Posterior cingulate gyrus (tissue), 11 donors: ENCODE measurements at regions not wholly inside any gene's neighbourhood (a gene's known extent, or its start where the extent isn't known, plus 50 kb on each side); places are given as distances from the start of the nearest gene placed in this dataset.

Experiments
- DNase-seq, 10 donors: peaks; one replicate each; pipeline versions ENCODE4 v3.0.0 to v3.0.0-alpha.2; 2020 to 2021; ENCODE audit warnings: mixed read lengths in 3 of 10
- intact Hi-C: fragments of 100-400 bp; cut with DNase I; formaldehyde crosslinking; loops from one replicate; pipeline ENCODE4 v1.15.1; 2023

DNA sequence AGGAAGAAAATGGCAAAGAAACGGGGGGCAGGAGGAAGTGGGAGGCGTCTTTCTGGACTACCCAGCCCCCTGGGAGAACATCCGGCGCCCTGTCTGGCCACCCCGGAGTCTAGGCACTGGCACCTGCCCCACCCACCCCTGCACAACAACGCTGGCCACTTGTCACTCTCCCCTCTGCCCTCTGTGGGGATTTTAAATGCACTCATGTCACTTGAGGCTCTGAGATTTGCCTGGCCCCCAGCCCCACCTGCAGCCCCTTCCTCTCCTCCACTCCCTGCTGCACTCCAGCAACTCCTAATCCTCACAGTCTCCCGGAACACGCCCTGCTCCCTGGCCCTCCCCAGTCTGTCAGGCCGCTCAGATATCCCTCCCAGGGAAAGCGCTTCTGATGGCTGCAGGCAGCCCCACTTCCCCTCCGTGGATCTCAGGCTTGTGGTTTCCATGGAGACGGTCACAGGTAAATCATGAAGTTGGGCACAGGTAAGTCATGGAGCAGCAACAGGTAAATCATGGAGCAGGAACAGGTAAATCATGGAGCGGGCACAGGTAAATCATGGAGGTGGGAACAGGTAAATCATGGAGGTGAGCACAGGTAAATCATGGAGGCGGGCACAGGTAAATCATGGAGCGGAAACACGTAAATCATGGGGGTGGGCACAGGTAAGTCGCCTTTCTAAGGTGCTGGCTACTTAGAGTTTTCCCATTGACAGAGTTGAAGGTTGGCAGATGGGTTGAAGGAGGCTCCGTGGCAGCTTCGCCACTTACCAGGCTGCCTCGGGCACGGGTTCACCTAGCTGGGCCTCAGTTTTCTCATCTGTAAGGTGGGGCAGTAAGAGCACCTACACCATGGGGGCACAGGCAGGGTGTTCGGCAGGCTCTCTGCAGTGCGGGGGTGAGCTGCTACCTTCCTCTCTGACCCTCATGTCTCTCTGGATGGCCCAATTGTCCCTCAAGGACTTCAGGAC, 79.0 kb upstream of the SHISAL1 start:
- peak in 5 of 10 donors; percentile 4 to 61 (median 43) for DNase-seq
- intact Hi-C loops = no loop called here

DNA sequence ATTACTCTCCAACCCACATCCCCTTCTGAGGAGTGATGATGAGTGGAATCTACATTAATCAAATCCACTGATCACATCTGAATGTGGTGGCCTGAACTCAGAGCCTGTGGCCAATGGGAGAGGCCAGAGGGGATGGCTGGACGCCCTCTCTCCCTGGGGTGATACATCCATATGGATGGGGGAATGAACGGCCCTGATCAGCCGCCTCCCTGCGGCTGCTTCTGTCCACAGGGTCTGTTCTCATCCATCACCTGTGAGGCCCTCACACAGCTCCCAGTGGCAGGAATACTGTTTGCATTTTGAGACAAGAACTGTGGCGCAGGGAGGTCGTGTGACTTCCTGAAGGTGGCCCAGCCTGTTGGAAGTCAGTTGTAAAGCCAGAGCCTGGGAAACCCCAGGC, 78.3 kb upstream of the SHISAL1 start:
- peak in 4 of 10 donors; percentile 3 to 61 (median 31) for DNase-seq

DNA sequence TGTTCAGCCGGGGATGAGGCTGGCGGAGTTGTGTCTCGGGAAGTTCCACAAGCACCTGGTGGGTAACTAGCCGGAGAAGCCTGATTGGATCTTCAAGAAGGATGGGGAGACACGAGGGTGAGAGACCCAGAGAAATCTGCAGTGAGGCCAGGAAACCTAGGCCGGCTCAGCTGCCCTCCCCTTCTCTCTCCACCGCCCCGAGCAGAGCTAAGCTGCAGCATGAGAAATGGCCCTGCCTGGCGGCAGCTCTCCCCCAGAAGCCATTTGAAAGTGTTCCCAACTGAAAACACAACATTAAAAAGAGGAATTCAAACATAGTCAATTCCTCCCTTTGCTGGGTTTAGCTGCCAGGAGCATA, 77.8 kb upstream of the SHISAL1 start:
- DNase-seq = peak in 4 of 10 donors; percentile 6 to 76 (median 31)
- intact Hi-C loops = no loop called here

More for the DNA sequence above, 78.3 kb upstream of the SHISAL1 start:
- intact Hi-C loops = no loop called here

DNA sequence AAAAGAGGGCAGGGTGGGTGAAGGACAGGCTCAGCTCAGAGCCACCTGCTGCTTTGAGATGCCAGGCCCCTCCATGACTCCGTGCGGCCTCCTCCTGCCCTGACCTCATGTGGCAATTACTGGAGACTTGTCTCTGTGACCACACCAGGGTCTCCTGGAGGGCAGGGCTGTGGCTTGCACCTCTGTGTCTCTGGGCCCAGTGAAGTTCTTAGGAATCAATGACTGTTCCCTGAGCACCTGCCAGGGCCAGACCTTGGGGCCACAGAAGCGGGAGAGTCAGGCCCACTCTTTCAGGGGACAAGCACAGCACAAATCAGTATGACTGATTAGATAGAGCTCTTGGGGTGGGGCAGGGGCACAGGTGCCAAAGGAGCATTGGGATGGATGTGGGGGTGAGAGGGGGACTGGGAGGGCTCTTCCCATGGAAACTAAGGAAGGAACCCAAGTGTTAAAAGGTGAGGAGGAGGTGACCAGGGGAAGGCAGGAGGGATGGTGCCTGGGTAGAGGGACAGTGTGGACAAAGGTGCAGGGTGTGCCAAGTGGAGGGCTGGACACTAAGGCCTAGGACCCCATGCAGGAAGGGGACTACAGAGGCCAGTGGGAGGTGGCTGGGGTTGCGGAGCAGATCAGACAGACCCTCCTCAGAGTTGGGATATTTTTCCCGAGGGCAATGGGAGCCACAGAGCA, 77.3 kb upstream of the SHISAL1 start:
- peak in 4 of 10 donors; percentile 15 to 66 (median 46) for DNase-seq
- intact Hi-C loops = no loop called here

DNA sequence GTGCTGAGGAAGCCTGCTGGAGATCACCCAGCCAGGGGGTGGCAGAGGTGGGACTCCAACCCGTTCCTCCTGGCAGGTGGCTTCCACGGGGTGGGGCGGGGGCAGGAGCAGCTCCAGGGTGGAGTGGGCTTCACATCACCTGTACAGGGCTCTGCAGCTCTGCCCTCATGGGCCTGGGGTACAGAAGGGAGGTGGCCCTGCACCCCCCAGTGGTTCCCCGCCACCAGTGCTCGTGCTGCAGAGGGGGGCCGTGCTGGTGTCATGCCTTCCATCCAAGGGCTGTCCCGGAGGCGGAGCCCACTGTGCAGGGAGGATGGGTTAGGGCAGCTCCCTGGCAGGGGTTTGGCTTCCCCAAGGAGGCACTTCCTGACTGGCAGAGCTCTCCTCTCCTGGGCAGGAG, 76.4 kb upstream of the SHISAL1 start:
- peak in 4 of 10 donors; percentile 10 to 80 (median 56) for DNase-seq
- intact Hi-C loops = no loop called here

DNA sequence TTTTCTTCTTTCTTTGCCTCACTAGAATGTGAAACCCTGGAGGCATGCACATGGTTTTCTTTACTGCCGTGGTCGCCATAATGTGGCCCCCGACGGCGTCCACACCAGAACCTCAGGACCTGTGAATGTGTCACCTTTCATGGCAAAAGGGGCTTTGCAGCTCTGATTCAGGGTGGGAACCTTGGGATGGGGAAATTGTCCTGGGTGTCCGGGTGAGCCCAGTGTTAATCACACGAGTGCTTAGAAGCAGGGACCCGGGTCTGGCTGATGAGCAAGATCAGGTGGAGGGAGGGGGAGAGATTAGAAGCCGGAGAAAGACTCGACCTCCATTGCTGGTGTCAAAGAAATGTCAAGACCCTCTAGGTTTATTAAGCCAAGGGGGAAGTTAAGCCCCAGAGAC, 74.7 kb upstream of the SHISAL1 start:
- intact Hi-C loops = no loop called here
- peak in 2 of 10 donors; percentile 25 to 66 for DNase-seq

DNA sequence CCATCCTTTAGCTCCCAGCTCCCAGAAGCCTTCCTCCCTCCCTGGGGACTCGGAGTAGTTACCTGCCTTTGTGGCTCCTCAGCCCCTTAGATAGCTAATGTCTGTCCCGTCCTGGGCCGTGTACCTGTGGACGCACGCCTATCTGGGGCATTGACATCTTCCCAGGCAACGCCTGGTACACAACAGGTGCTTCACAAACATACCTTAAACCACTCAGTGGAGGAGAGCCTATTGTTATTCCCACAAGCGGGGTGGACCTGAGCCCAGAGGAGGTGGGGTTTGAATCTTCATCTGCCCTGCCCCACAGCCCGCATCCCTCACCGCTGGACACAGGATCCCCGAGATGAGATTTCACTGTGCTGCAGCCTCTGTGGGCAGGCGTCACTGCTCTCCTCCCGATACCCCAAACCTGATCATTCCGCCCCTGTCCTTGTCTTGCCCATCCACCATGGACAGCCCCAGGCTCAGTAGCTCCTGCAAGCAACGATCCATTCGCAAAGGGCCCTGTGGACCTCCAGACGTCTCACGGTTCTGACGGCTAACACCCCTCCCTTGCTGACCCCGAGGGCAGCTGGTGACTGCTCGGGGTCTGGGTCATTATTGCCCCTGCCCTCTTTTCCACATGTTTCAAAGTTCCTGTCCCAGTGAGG, 73.8 kb upstream of the SHISAL1 start:
- intact Hi-C loops = no loop called here
- peak in 3 of 10 donors; percentile 11 to 61 (median 40) for DNase-seq

DNA sequence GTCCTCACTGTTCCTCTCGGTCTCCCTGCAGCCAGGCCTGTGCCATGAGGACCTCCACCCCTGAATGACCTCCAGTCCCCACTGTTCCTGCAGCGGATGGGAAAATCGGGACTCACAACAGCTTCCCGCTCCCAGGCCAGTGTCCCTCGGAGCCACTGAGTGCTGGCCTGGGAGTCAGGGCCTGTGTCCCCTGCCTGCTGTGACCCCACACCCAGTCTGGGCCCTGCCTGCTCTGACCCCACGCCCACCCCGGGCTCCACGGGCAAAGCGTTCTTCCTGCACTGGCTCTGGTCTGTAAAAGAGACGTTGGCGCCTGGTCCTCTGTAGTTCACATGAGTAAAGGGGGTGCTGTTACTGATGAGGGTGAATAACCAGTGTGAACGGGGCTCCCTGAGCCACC, 73.0 kb upstream of the SHISAL1 start:
- intact Hi-C loops = no loop called here
- peak in 3 of 10 donors; percentile 50 to 84 (median 57) for DNase-seq

DNA sequence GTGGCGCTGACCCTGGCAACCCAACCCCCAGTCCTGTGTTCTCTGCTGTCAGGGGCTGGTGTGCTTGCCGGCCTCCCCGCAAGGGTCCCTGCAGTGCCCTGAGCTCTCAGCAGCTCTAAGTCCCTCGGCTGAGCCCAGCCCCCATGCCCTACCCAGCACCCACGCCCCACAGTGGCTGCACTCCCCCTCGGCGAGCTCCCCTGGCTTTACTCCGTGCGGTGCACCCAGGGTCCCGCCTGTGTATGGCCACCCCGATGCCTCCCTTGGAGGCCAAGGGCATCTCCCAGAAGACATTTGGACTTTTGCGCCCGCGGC, 72.5 kb upstream of the SHISAL1 start:
- intact Hi-C loops = no loop called here
- DNase-seq = peak in 2 of 10 donors; percentile 50 to 85

DNA sequence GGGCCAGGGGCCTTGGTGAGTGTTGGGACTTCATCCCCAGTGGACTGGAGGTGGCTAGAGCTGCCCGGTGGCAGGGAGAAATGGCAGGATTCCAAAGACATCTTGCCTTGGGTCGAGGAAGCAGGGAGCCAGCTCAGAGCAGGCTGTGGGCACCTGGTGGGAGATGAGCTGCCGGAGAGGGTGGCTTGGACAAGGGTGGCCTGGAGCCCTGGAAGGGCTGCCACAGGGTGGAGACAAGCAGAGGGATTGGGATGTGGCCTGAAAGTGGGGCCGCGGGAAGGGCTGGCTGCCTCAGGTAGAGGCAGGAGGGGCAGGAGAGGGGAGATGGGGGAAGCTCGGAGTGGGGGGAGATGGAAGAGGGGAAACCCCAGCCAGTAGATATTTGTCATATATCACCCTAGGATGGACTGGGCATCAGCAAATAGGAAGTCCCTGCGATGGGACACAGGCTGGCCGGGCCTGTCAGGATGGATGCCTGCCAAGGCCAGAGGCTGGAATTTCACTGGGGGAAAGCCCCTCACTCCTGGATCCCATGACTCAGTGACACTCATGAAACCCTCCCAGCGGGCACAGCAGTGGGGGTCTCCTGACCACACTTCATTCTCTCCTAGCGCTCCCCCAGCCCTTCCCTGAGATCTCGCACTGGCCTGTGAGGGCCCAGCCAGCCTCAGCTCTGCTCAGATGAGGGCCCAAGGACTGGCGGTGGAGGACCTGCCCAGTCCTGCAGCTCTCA, 72.0 kb upstream of the SHISAL1 start:
- intact Hi-C loops = no loop called here
- peak in 2 of 10 donors; percentile 55 to 75 for DNase-seq

DNA sequence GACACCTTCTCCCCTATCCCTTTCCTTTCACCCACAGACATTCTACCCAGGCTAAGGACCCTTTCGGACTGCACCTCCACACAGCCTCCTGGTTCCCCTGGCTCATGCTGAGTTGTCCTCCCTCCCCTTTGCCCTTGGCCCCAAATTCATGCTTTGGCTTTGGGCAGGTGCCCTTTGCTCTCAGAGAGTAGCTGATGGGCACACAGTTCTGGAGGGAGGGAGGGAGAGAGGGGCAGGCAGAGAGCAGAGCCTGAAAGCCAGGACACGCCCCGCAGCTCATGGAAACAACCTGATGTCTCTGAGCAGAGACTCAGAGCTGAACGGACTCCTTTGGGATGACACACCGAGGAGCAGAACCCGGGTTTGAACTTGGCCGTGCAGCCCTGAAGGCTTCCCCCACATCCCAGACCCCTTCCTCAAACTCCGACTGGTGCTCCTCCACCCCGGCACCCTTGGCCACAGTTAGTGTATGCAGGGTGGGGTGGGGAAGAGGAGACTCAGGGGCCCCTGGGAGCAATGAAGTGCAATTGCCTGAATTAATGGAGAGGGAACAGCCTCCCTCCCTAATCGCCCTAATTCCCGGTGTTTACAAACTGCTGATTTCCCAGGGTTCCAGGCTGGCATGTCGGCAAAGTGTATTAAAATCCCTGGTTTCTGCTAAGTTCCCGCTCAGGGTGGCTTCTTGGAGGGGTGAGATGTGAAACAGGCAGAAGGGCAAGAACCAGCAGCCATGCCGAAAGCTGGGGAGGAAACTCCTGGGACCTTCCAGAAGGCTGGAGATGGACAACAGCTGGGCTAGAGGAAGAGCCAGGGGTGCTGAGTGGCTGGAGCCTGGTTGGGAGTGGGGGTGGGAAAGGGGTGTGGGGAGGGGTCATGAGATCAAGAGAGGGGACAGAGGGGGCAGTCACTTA, 71.2 kb upstream of the SHISAL1 start:
- DNase-seq = peak in 3 of 10 donors; percentile 33 to 71 (median 66)
- intact Hi-C loops = no loop called here

DNA sequence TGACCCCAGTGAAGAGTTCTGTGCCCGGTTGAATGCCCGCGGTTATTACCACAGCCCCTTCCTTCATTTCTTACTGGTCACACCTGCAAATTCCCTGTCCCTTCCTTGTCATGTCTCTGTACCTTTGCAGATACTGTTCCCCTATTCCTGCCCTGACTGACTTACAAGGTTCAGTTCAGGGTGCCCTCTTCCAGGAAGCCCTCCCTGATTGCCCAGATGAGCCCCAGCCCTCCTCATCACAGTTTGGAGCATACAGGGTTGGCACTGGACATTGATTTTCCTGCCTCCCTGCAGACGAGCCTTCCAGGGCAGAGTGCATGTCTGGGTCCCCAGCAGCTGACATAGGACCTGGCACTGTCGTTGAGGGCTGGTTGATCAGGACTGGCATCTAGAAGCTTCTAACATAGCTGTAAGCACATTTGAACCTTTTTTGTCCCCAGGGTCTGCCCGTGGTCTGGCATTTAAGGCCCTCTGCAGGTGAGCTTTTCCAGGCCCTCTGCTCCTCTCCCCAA, 70.4 kb upstream of the SHISAL1 start:
- intact Hi-C loops = no loop called here
- peak in 3 of 10 donors; percentile 18 to 22 (median 21) for DNase-seq

DNA sequence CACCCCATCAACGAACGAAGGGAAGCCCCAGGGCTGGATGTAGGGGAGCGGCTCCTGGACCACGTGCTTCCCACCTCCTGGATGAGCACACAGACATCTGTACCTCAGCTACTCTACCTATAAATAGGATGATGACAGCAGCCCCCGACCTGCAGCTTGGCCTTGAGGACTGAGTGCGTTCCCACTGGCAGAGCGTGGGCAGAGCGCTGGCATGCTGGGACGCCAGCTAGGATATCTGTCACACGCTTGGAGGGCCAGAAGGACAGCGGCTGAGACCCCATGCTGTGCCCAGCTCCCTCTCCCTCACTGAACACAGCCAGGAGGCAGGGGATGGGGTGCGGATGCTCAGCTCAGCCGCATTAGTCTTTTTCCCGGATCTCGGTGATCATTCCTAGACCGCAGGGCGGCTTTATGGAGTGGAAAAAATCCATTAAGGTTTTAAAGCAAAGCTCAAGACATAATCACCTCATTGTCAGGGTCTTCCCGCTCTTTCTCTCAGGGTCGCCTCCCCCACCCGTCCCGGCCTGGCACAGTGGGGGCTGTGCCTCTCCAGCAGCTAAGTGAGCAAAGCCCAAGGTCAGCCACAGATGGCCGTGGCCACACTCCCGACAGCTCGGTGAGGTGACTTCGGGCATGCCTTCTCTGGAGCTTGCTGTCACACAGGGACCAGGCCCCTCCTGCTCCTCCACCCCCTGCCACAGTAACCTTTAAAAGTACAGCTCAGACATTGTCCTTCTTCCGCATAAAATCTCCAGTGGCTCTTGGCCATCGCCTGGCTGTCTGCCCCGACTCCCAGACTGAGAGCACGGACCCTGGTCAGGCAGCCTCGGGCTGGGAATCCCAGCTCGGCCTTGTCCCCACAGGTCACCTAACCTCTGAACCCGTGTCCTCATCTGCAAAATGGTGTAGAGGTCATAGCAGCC, 69.6 kb upstream of the SHISAL1 start:
- peak in 4 of 10 donors; percentile 20 to 78 (median 64) for DNase-seq
- intact Hi-C loops = no loop called here

DNA sequence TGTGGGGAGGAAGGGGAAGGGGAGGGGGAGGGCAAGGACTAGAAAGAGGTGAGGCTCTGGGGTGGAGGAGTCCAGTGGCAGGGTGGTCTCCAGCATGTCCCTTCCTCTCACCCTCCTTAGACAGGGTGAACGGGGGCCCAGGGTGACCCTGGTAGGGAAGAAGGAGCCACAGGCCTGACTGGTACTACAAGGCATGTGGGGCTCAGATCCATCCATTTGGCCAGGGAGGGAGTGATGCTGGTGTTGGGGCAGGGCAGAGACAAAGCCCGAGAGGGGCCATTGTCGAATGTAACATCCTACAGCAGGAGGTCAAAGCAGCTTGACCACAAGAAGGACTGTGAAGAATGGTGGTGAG, 69.0 kb upstream of the SHISAL1 start:
- intact Hi-C loops = no loop called here
- DNase-seq = peak in 1 of 10 donors; percentile 57

DNA sequence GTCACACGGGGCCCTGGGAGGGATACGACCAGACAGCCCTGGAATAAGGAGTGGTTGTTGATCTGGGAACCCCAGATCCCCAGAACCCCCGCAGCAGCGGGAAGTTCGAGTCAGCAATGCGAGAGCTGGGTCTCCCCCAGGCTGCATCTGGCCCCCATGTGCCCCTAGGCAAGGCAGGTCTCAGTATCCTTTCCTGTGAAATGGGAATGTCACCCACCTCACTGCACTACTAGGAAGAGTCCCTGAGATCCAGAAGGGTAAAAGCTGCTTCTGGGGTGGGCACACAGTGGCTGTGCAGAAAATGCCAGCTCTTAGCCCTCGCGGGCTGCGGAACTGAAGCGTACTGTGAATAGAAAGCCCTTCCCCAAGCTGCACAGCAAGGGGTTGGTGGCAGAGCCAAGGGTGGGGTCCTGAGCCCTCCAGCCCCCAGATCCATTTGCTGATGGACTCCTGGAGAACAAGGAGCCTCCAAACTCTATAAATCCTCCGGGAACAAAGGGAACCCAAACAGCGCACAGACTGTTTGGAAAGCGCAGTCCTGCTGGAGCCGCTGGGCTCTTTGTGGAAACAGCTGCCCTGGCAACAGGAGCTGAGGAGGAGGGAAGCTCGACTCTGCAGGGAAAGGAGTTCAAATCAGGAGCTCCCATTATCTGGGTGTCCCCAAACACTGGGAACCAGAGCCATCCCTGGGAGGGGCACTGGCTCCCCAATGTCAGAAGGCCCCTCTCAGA, 68.2 kb upstream of the SHISAL1 start:
- DNase-seq = peak in 7 of 10 donors; percentile 29 to 86 (median 39)
- intact Hi-C loops = no loop called here

DNA sequence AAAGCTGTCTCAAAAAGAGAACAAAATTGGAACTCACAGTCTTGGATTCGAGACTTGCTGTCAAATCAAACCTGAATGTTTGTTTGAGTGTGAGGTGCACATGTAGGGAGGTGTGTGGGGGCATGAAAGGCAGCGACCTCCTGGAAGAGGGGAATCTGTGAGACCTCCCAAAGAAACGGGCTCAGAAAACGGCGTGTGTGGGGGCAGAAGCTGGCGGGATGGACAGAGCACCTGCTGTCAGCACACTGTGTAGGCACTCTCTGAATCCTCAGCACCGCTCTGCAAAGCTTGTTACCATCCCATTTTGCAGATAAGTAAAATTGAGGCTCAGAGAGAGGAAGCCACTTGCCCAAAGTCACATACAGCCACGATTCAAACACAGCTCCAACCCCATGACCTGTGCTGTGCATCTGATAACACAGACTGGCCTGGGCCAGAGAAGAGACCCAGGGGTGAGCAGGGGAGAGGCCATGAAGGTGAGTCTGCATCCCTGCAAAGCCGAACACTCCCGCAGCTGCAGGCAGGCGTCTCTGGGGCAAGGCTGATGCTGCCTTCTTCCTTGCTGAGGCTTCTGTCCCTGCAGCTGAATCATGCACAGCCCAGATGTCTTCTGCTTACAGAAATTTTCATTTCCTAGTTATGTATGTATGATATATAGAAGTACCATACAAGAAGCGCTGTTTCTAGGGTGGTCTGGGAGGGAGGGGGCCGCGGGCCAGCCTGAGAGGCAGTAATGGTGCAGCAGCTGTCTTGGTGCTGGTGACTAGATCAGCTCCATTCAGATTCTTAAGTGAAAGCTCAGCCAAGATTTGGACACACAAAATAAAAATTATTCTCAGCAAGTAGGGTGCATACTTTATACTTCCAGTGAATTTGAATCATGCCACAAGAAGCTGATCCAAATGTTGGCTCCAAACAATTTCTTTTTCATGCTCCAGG, 67.3 kb upstream of the SHISAL1 start:
- intact Hi-C loops = no loop called here
- peak in 3 of 10 donors; percentile 71 to 82 (median 74) for DNase-seq
